GM12892 (cell line): ENCODE measurements at regions not wholly inside any gene's neighbourhood (a gene's known extent, or its start where the extent isn't known, plus 50 kb on each side); places are given as distances from the start of the nearest gene placed in this dataset.

ENCODE experiments used
- POLR2A ChIP-seq: IDR thresholded peaks from 2 replicates; pipeline ENCODE4 v1.6.1; 2011; ENCODE audit warnings: low read depth, low read length, control low read depth
- TAF1 ChIP-seq: IDR thresholded peaks from 2 replicates; pipeline ENCODE4 v1.6.1; 2011; ENCODE audit warnings: low read depth, mild to moderate bottlenecking, control low read depth, low read length, borderline replicate concordance

GRCh38 chr2:175829741-175830140 lies 172.3 kb downstream of the LNPK start:
- TF ChIP-seq POLR2A (no peak), TAF1 (no peak)
